Neural cell (in vitro differentiated cells): ENCODE measurements at regions not wholly inside any gene's neighbourhood (a gene's known extent, or its start where the extent isn't known, plus 50 kb on each side); places are given as distances from the start of the nearest gene placed in this dataset.
"Not testable (repeated sequence)": the region's sequence is repeated elsewhere in the genome, so short reads cannot be mapped to it uniquely, and the experiment has no call there.

ENCODE experiments used
- EZH2 ChIP-seq: fragments of 200-600, 300-800 bp; shearing (Covaris generic), sonication (generic); IDR thresholded peaks from 2 replicates; pipeline ENCODE4 v1.6.1; 2014; ENCODE audit warnings: antibody characterized with exemption, low read length, borderline replicate concordance, mild to moderate bottlenecking; ENCODE audit not compliant: insufficient read depth, poor library complexity, severe bottlenecking
- MXI1 ChIP-seq: fragments of 450-650 bp; conservative IDR thresholded peaks from 2 replicates; pipeline ENCODE4 v1.6.1; 2014; ENCODE audit warnings: antibody characterized with exemption, mild to moderate bottlenecking; ENCODE audit not compliant: poor library complexity, severe bottlenecking
- POLR2AphosphoS5 ChIP-seq: IDR thresholded peaks from 2 replicates; pipeline ENCODE4 v1.6.1; 2012
- SMC3 ChIP-seq: fragments of 450-650 bp; conservative IDR thresholded peaks from 2 replicates; pipeline ENCODE4 v1.6.1; 2014; ENCODE audit warnings: antibody characterized with exemption, mild to moderate bottlenecking, moderate library complexity; ENCODE audit not compliant: poor library complexity
- TF ChIP-seq, protein P1 (sequence below): fragments of 450-650 bp; IDR thresholded peaks from 2 replicates; pipeline ENCODE4 v1.5.1; 2014; ENCODE audit warnings: antibody characterized with exemption, mild to moderate bottlenecking, moderate library complexity; ENCODE audit not compliant: poor library complexity, severe bottlenecking

DNA sequence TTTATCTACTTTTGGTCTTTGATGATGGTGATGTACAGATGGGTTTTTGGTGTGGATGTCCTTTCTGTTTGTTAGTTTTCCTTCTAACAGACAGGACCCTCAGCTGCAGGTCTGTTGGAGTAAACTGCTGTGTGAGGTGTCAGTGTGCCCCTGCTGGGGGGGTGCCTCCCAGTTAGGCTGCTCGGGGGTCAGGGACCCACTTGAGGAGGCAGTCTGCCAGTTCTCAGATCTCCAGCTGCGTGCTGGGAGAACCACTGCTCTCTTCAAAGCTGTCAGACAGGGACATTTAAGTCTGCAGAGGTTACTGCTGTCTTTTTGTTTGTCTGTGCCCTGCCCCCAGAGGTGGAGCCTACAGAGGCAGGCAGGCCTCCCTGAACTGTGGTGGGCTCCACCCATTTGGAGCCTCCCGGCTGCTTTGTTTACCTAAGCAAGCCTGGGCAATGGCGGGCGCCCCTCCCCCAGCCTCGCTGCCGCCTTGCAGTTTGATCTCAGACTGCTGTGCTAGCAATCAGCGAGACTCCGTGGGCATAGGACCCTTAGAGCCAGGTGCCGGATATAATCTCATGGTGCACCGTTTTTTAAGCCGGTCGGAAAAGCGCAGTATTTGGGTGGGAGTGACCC is 433.7 kb downstream of the CCSER2 start:
- not testable (repeated sequence) for TF ChIP-seq SMC3, POLR2AphosphoS5, MXI1, EZH2
- TF ChIP-seq, protein P1, sequence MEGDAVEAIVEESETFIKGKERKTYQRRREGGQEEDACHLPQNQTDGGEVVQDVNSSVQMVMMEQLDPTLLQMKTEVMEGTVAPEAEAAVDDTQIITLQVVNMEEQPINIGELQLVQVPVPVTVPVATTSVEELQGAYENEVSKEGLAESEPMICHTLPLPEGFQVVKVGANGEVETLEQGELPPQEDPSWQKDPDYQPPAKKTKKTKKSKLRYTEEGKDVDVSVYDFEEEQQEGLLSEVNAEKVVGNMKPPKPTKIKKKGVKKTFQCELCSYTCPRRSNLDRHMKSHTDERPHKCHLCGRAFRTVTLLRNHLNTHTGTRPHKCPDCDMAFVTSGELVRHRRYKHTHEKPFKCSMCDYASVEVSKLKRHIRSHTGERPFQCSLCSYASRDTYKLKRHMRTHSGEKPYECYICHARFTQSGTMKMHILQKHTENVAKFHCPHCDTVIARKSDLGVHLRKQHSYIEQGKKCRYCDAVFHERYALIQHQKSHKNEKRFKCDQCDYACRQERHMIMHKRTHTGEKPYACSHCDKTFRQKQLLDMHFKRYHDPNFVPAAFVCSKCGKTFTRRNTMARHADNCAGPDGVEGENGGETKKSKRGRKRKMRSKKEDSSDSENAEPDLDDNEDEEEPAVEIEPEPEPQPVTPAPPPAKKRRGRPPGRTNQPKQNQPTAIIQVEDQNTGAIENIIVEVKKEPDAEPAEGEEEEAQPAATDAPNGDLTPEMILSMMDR: not testable (repeated sequence)
